ENCODE measurements at regions not wholly inside any gene's neighbourhood (a gene's known extent, or its start where the extent isn't known, plus 50 kb on each side); places are given as distances from the start of the nearest gene placed in this dataset.

DNA sequence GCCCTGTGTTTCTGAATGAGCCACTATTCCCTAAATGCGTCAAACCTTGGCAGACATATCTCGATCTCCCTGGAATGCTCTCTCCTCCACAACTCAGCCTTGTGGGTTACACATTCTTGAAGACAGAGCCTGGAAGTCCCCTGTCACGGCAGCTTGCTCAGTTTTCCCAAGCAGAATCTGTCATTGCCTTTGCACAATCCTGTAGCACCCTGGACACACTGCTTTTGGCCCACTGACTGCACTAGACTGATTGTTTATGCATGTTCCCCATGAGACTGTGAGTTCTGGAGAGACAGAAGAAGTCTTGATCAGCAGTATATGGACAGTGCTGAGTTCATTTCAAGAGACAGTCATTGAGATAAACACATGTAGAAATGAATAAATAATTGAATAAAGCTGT, 406.7 kb downstream of the CD83 start:
- no peak for TF ChIP-seq GATA2 (IDR thresholded peaks at IDR 0.05; ENCODE audit: low read depth, low read length)
- TF ChIP-seq GATA3 (IDR thresholded peaks at IDR 0.05; ENCODE audit: low read depth, low read length) = no peak
